ENCODE measurements at regions not wholly inside any gene's neighbourhood (a gene's known extent, or its start where the extent isn't known, plus 50 kb on each side); places are given as distances from the start of the nearest gene placed in this dataset.
"Not testable (repeated sequence)": the region's sequence is repeated elsewhere in the genome, so short reads cannot be mapped to it uniquely, and the experiment has no call there.

GRCh38 chr3:112757197-112757596 lies 89.5 kb downstream of the CD200R1L start:
- Histone ChIP-seq H3K36me3 (no peaks in the 10 kb centered on the region), H3K4me3 (no peak overlapping the region), H3K9me3 (no peaks in the 10 kb centered on the region), H3K27me3 (no peaks in the 10 kb centered on the region), H3K27ac (no peak overlapping the region), H3K9ac (ENCODE audit: low read depth in 2 of 2, low read length in 2 of 2) (no peak overlapping the region), H3K4me1 (no peaks in the 10 kb centered on the region)
- TF ChIP-seq CTCF (IDR thresholded peaks at IDR 0.05), result no peak
- DNase-seq, result no peak
- intact Hi-C loops (cut with DNase I), result no loop called here

- Histone ChIP-seq H3K27ac (no peak overlapping the region), H3K36me3 (no peaks in the 10 kb centered on the region), H3K27me3 (no peaks in the 10 kb centered on the region), H3K9me3 (no peaks in the 10 kb centered on the region), H3K9ac (ENCODE audit: low read depth in 2 of 2, low read length in 2 of 2) (no peak overlapping the region), H3K4me1 (no peaks in the 10 kb centered on the region), H3K4me3 (no peak overlapping the region)
- intact Hi-C loops (cut with DNase I), result no loop called here
- TF ChIP-seq CTCF (IDR thresholded peaks at IDR 0.05), result no peak
- no peak for DNase-seq
Observed at GRCh38 chr3:112755845-112756613, 90.6 kb downstream of the CD200R1L start.

GRCh38 chr3:112755046-112755445 lies 91.6 kb downstream of the CD200R1L start:
- intact Hi-C loops (cut with DNase I); H3K36me3 ChIP-seq; H3K27me3 ChIP-seq; DNase-seq; H3K4me3 ChIP-seq; H3K9ac ChIP-seq (ENCODE audit: low read depth in 2 of 2, low read length in 2 of 2); H3K9me3 ChIP-seq; H3K27ac ChIP-seq; H3K4me1 ChIP-seq: not testable (repeated sequence)

GRCh38 chr3:112751564-112752512 lies 94.8 kb downstream of the CD200R1L start:
- Histone ChIP-seq H3K27me3 (no peaks in the 10 kb centered on the region), H3K9me3 (no peaks in the 10 kb centered on the region), H3K36me3 (no peaks in the 10 kb centered on the region), H3K4me3 (no peak overlapping the region), H3K27ac (no peak overlapping the region), H3K4me1 (no peaks in the 10 kb centered on the region), H3K9ac (ENCODE audit: low read depth in 2 of 2, low read length in 2 of 2) (no peak overlapping the region)
- no peak for DNase-seq
- no peak for TF ChIP-seq CTCF (IDR thresholded peaks at IDR 0.05)
- intact Hi-C loops (cut with DNase I), result no loop called here

- Histone ChIP-seq H3K4me1 (no peaks in the 10 kb centered on the region), H3K9ac (ENCODE audit: low read depth in 2 of 2, low read length in 2 of 2) (no peak overlapping the region), H3K4me3 (no peak overlapping the region), H3K27me3 (no peaks in the 10 kb centered on the region), H3K9me3 (no peaks in the 10 kb centered on the region), H3K27ac (no peak overlapping the region), H3K36me3 (no peaks in the 10 kb centered on the region)
- intact Hi-C loops (cut with DNase I), result no loop called here
- TF ChIP-seq CTCF (IDR thresholded peaks at IDR 0.05), result no peak
- no peak for DNase-seq
Observed at GRCh38 chr3:112751061-112751460, 95.6 kb downstream of the CD200R1L start.

All from colonic mucosa (tissue), 4 donors.